ENCODE measurements at regions not wholly inside any gene's neighbourhood (a gene's known extent, or its start where the extent isn't known, plus 50 kb on each side); places are given as distances from the start of the nearest gene placed in this dataset.

- no peak for DNase-seq (ENCODE audit: low read depth in 2 of 2)
Observed at GRCh38 chrX:124282580-124282979, 49.9 kb upstream of the TEX13D start.
